CD14-positive monocyte (primary cell): ENCODE measurements at regions not wholly inside any gene's neighbourhood (a gene's known extent, or its start where the extent isn't known, plus 50 kb on each side); places are given as distances from the start of the nearest gene placed in this dataset.

Experiments used
- DNase-seq, 3 donors: peaks; one replicate each; pipeline ENCODE4 v3.0.0-alpha.2; 2011 to 2022
- H2AFZ ChIP-seq: 2 replicates; pipeline ENCODE4 v1.6.0; 2012; ENCODE audit warnings: mild to moderate bottlenecking, low read depth, low read length, inconsistent platforms; ENCODE audit not compliant: insufficient read depth, poor library complexity, severe bottlenecking
- H3K27ac ChIP-seq, 2 donors: 1 replicate in 1 of 2; 2 replicates in 1 of 2; pipeline ENCODE4 v1.5.1; 2012 to 2013; ENCODE audit warnings: low read length in 2 of 2, control low read depth in 1 of 2, inconsistent platforms in 1 of 2, low read depth in 1 of 2, mild to moderate bottlenecking in 1 of 2
- H3K27me3 ChIP-seq, 2 donors: one replicate each; pipeline versions ENCODE4 v1.6.0 to v1.6.1; 2011 to 2013; ENCODE audit warnings: low read length in 2 of 2; ENCODE audit not compliant: control insufficient read depth in 2 of 2, insufficient read depth in 2 of 2
- H3K36me3 ChIP-seq, 2 donors: replicated peaks in 1 of 2; 1 replicate in 1 of 2; 2 replicates in 1 of 2; pipeline versions ENCODE4 v1.5.1 to v1.6.1; 2012 to 2013; ENCODE audit warnings: low read length in 2 of 2, control low read depth in 1 of 2, inconsistent platforms in 1 of 2, mild to moderate bottlenecking in 1 of 2; ENCODE audit not compliant: insufficient read depth in 2 of 2, control insufficient read depth in 1 of 2
- H3K4me1 ChIP-seq, 2 donors: 1 replicate in 1 of 2; 2 replicates in 1 of 2; pipeline versions ENCODE4 v1.5.1 to v1.6.1; 2012 to 2013; ENCODE audit warnings: low read length in 2 of 2, control low read depth in 1 of 2, inconsistent platforms in 1 of 2, mild to moderate bottlenecking in 1 of 2, moderate library complexity in 1 of 2; ENCODE audit not compliant: insufficient read depth in 2 of 2, control insufficient read depth in 1 of 2
- H3K4me2 ChIP-seq: replicated peaks from 2 replicates; pipeline ENCODE3; 2012; ENCODE audit warnings: low read length, moderate library complexity, mild to moderate bottlenecking; ENCODE audit not compliant: poor library complexity, severe bottlenecking; ENCODE audit errors: extremely low read depth
- H3K4me3 ChIP-seq, 3 experiments: fragments of 200-600 bp in 1 of 3; sonication (generic) in 1 of 3; replicated peaks in 1 of 3; 1 replicate in 2 of 3; 2 replicates in 1 of 3; pipeline ENCODE4 v1.5.1; 2011 to 2013; ENCODE audit warnings: low read length in 3 of 3, mild to moderate bottlenecking in 3 of 3, control low read depth in 2 of 3, low read depth in 2 of 3, inconsistent platforms in 1 of 3, moderate library complexity in 1 of 3
- H3K79me2 ChIP-seq: 2 replicates; pipeline ENCODE4 v1.6.0; 2012; ENCODE audit warnings: mild to moderate bottlenecking, control low read depth, inconsistent platforms, low read length, moderate library complexity; ENCODE audit not compliant: insufficient read depth
- H3K9ac ChIP-seq: 2 replicates; pipeline ENCODE4 v1.6.0; 2017; ENCODE audit warnings: low read length, mild to moderate bottlenecking; ENCODE audit not compliant: insufficient read depth, poor library complexity, severe bottlenecking
- H3K9me3 ChIP-seq, 2 donors: replicated peaks in 1 of 2; 1 replicate in 1 of 2; 2 replicates in 1 of 2; pipeline versions ENCODE4 v1.5.1 to v1.6.1; 2012 to 2013; ENCODE audit warnings: low read length in 2 of 2, control low read depth in 1 of 2; ENCODE audit not compliant: control insufficient read depth in 1 of 2, insufficient read depth in 1 of 2
- H4K20me1 ChIP-seq: 2 replicates; pipeline ENCODE4 v1.6.0; 2012; ENCODE audit warnings: mild to moderate bottlenecking, low read length, control low read depth, moderate library complexity; ENCODE audit not compliant: insufficient read depth
- H3K27ac Mint-ChIP-seq, 7 donors: one replicate each; pipeline ENCODE4 v1.8.0; 2020; ENCODE audit warnings: mild to moderate bottlenecking in 7 of 7, mixed read lengths in 7 of 7, moderate library complexity in 6 of 7, inconsistent platforms in 2 of 7
- H3K27me3 Mint-ChIP-seq, 3 donors: one replicate each; pipeline ENCODE4 v1.8.0; 2021 to 2022; ENCODE audit warnings: low read depth in 3 of 3, mild to moderate bottlenecking in 3 of 3, mixed read lengths in 3 of 3, moderate library complexity in 3 of 3, inconsistent platforms in 1 of 3
- H3K36me3 Mint-ChIP-seq, 2 donors: one replicate each; pipeline ENCODE4 v1.8.0; 2020; ENCODE audit warnings: mixed read lengths in 2 of 2, inconsistent platforms in 1 of 2, mild to moderate bottlenecking in 1 of 2
- H3K4me1 Mint-ChIP-seq: one replicate; pipeline ENCODE4 v1.8.0; 2020; ENCODE audit warnings: mild to moderate bottlenecking, mixed read lengths
- H3K4me3 Mint-ChIP-seq, 2 donors: one replicate each; pipeline ENCODE4 v1.8.0; 2020; ENCODE audit warnings: mild to moderate bottlenecking in 2 of 2, mixed read lengths in 2 of 2, moderate library complexity in 1 of 2
- H3K9me3 Mint-ChIP-seq, 7 donors: one replicate each; pipeline ENCODE4 v1.8.0; 2020 to 2022; ENCODE audit warnings: mixed read lengths in 7 of 7, mild to moderate bottlenecking in 6 of 7, moderate library complexity in 6 of 7, inconsistent platforms in 2 of 7
- WGBS: methylation state at CpG from one replicate; pipeline ENCODE4 v1.1.5; 2013; ENCODE audit warnings: missing lambda C conversion rate; ENCODE audit not compliant: insufficient coverage; 5-methylcytosine and 5-hydroxymethylcytosine counted together
- intact Hi-C, 2 donors: fragments of 100-400 bp; cut with micrococcal nuclease; formaldehyde crosslinking; loops; one replicate each; pipeline versions ENCODE4 v1.15.0 to v1.15.1; 2023
- TF ChIP-seq, protein P1 (sequence below): fragments of 200-600 bp; IDR thresholded peaks from one replicate; pipeline ENCODE4 v1.8.0; 2022; ENCODE audit warnings: antibody characterized with exemption, mild to moderate bottlenecking

- DNase-seq: no peak
- TF ChIP-seq, protein P1, sequence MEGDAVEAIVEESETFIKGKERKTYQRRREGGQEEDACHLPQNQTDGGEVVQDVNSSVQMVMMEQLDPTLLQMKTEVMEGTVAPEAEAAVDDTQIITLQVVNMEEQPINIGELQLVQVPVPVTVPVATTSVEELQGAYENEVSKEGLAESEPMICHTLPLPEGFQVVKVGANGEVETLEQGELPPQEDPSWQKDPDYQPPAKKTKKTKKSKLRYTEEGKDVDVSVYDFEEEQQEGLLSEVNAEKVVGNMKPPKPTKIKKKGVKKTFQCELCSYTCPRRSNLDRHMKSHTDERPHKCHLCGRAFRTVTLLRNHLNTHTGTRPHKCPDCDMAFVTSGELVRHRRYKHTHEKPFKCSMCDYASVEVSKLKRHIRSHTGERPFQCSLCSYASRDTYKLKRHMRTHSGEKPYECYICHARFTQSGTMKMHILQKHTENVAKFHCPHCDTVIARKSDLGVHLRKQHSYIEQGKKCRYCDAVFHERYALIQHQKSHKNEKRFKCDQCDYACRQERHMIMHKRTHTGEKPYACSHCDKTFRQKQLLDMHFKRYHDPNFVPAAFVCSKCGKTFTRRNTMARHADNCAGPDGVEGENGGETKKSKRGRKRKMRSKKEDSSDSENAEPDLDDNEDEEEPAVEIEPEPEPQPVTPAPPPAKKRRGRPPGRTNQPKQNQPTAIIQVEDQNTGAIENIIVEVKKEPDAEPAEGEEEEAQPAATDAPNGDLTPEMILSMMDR: no peak
- Mint-ChIP-seq H3K27me3 (peaks cover 0 to 1% (median 1%) of the 10 kb centered on the region in 3 donors), H3K4me3 (no peak overlapping the region), H3K36me3 (no peaks in the 10 kb centered on the region), H3K9me3 (peaks cover 10 to 20% (median 15%) of the 10 kb centered on the region in 7 donors), H3K4me1 (peaks cover 24% of the 10 kb centered on the region), H3K27ac (peak overlapping the region in 1 of 7 donors; percentile 52)
- no peak overlapping the region for H2AFZ ChIP-seq
- no peak overlapping the region for H3K27ac ChIP-seq
- peaks cover 0 to 13% of the 10 kb centered on the region in 2 donors for H3K4me1 ChIP-seq
- H3K4me3 ChIP-seq: no peak overlapping the region
- H3K36me3 ChIP-seq: no peaks in the 10 kb centered on the region
- no peaks in the 10 kb centered on the region for H3K27me3 ChIP-seq
- no peak overlapping the region for H3K9ac ChIP-seq
- H4K20me1 ChIP-seq: no peaks in the 10 kb centered on the region
- H3K9me3 ChIP-seq: no peaks in the 10 kb centered on the region
- intact Hi-C loops: no loop called here
- no peak overlapping the region for H3K4me2 ChIP-seq
- H3K79me2 ChIP-seq: no peaks in the 10 kb centered on the region
Observed at GRCh38 chr3:34396956-34397355, 598.5 kb downstream of the PDCD6IP start.

DNA sequence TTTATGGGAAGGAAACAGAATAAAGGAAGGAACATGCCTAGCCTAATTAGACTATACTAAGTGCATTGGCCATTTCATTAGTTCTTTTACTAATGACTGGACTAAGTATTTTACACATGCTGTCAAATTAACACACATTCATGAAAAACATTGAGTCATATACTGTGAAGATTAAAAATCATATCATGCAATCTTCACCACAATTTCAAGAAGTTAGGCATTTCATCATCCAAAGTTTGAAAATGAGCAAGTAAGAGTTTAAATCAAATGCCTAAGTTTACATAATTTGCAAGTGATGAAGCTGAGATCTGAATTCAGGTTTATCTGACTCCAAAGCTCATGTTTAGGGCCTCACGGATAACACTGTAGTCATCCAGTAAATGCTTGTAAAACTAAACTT, 601.0 kb downstream of the PDCD6IP start:
- WGBS: no CpG with 5 or more reads among the region's 1 CpG
- Mint-ChIP-seq H3K27me3 (peaks cover 0 to 1% (median 0%) of the 10 kb centered on the region in 3 donors), H3K4me3 (no peak overlapping the region), H3K36me3 (no peaks in the 10 kb centered on the region), H3K9me3 (peaks cover 5 to 15% (median 9%) of the 10 kb centered on the region in 7 donors), H3K27ac (no peak overlapping the region), H3K4me1 (peaks cover 21% of the 10 kb centered on the region)
- peak in 2 of 3 donors; percentile 7 to 19 for DNase-seq
- H3K36me3 ChIP-seq: no peaks in the 10 kb centered on the region
- H3K4me3 ChIP-seq: no peak overlapping the region
- TF ChIP-seq, protein P1: no peak
- H3K4me1 ChIP-seq: peaks cover 0 to 13% of the 10 kb centered on the region in 2 donors
- H3K27ac ChIP-seq: no peak overlapping the region
- H3K9me3 ChIP-seq: no peaks in the 10 kb centered on the region
- H3K4me2 ChIP-seq: no peak overlapping the region
- intact Hi-C loops: no loop called here
- no peaks in the 10 kb centered on the region for H4K20me1 ChIP-seq
- H3K9ac ChIP-seq: no peak overlapping the region
- H3K27me3 ChIP-seq: no peaks in the 10 kb centered on the region
- H3K79me2 ChIP-seq: no peaks in the 10 kb centered on the region
- H2AFZ ChIP-seq: no peak overlapping the region
